ENCODE measurements at regions not wholly inside any gene's neighbourhood (a gene's known extent, or its start where the extent isn't known, plus 50 kb on each side); places are given as distances from the start of the nearest gene placed in this dataset.

DNA sequence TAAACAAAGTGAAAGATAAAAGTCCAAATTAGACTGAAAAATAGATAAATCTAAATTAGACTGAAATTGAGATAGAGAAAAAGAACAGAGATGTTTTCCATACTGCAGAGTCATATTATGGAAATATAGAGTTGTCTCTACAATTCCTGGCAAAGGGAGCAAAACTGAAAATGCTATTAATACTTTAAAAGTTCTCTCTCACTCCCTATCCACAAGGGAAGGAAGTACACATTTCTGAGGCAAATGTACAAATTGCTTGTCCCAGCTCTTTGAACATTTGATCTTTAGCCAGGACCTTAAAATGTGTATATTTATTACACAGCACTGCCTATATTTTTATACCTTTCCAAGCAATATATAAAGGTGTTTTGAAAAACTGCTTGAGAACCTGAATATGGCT lies 225.1 kb upstream of the SEMA6D start:
- no TSS peak for BruUV-seq (replicated peaks)
- Mint-ChIP-seq H3K4me3 (ENCODE audit: low read depth, unreplicated experiment) (no peak overlapping the region), H3K27ac (ENCODE audit: unreplicated experiment) (no peak overlapping the region)

DNA sequence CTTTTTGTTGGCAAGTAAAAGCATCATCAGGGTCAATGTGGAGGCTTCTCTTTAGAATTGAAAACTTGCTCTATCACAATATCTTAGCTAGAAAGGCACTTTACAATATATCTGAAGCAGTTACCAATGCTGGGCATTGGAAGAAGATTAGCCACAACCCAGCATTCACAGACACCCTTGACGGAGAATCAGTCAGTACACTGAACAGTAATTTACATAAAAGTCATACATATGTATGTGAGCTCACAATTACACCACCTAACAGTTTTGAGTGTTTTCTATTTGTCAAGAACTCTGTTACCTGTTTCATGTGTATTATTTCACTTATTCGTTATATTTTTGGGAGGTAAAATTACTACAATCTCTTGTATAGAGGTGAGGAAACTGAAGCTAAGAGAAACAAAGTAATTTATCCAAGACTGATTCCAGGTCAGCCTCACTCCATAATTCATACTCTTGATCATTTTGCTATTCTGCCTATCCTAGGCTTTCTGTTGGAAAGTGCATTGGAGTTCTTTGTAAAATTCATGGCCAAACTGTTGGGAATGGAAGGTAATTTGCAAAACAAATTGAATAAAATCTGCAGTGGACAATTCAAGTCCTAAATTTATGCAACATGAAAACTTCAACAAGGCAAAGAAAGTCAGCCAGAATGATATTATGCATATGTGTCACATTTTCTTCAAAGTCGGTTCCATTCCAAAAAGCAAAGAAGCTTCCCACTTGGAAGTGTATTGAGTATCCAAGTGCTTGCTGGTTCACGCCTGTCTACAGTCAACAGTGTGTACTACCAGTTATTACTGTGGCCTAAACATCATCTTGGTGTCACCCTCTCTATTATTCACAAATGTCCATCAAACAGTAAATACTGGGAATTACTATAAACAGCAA lies 223.7 kb upstream of the SEMA6D start:
- H3K9me3 Mint-ChIP-seq (ENCODE audit: low read depth, unreplicated experiment), result peaks cover 1% of the 10 kb centered on the region
- CTCF ChIA-PET, result no interaction called here

More for the DNA sequence above, 225.1 kb upstream of the SEMA6D start:
- no peaks in the 10 kb centered on the region for H3K36me3 Mint-ChIP-seq (ENCODE audit: insufficient read depth, unreplicated experiment)
- CTCF ChIA-PET, result no interaction called here
- intact Hi-C loops (cut with micrococcal nuclease; ENCODE audit: unreplicated experiment), result no loop called here
- H3K27me3 Mint-ChIP-seq (ENCODE audit: unreplicated experiment), result no peaks in the 10 kb centered on the region
- peaks cover 4% of the 10 kb centered on the region for H3K9me3 Mint-ChIP-seq (ENCODE audit: low read depth, unreplicated experiment)
- DNase-seq, result no peak
- no peaks in the 10 kb centered on the region for H3K4me1 Mint-ChIP-seq (ENCODE audit: low read depth, unreplicated experiment)
- TF ChIP-seq, protein P1, sequence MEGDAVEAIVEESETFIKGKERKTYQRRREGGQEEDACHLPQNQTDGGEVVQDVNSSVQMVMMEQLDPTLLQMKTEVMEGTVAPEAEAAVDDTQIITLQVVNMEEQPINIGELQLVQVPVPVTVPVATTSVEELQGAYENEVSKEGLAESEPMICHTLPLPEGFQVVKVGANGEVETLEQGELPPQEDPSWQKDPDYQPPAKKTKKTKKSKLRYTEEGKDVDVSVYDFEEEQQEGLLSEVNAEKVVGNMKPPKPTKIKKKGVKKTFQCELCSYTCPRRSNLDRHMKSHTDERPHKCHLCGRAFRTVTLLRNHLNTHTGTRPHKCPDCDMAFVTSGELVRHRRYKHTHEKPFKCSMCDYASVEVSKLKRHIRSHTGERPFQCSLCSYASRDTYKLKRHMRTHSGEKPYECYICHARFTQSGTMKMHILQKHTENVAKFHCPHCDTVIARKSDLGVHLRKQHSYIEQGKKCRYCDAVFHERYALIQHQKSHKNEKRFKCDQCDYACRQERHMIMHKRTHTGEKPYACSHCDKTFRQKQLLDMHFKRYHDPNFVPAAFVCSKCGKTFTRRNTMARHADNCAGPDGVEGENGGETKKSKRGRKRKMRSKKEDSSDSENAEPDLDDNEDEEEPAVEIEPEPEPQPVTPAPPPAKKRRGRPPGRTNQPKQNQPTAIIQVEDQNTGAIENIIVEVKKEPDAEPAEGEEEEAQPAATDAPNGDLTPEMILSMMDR (IDR thresholded peaks at IDR 0.05; ENCODE audit: unreplicated experiment), result no peak

DNA sequence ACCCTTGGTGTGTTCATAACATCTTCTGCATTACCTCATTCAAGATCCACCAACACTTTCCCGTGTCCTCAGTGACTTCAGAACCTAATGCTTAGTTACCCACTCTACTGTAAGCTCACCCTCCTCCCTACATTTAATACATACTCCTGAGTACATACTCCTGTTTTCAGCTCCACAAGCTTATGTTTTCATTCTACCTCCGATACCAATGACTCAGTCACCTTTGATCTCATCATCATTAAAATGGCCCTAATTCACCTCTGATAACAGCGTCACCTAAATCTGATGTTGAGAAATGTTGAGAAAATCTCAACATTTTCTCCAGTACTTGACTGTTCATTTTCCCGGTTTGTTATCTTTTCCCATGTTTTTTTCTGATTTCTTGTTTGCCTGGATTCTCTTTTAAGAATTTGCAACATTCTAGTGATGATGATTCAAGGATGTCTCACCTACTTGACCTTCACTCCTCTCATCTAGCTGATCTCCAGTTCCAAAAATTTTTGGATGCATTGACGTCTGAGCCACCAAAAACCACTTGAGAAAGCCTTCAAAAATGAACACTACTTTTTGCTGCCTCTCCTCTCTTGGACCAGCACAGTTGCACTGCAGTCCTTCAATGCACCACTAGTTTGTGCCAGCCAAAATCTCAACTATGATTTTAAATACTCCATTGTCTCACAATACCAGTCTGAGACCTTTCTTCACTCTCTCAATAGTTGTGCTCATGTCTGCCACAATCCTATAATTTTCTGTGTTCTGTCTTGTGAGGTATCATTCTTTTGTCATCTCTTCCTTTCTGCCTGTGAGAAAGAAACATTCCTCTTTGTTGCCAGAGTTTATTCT lies 220.7 kb upstream of the SEMA6D start:
- Mint-ChIP-seq H3K4me1 (ENCODE audit: low read depth, unreplicated experiment) (no peaks in the 10 kb centered on the region), H3K9me3 (ENCODE audit: low read depth, unreplicated experiment) (no peaks in the 10 kb centered on the region), H3K36me3 (ENCODE audit: insufficient read depth, unreplicated experiment) (no peaks in the 10 kb centered on the region), H3K4me3 (ENCODE audit: low read depth, unreplicated experiment) (no peak overlapping the region), H3K27ac (ENCODE audit: unreplicated experiment) (no peak overlapping the region), H3K27me3 (ENCODE audit: unreplicated experiment) (no peaks in the 10 kb centered on the region)
- TF ChIP-seq, protein P1 (IDR thresholded peaks at IDR 0.05; ENCODE audit: unreplicated experiment), result no peak
- no peak for DNase-seq
- intact Hi-C loops (cut with micrococcal nuclease; ENCODE audit: unreplicated experiment), result no loop called here
- CTCF ChIA-PET, result no interaction called here
- no TSS peak for BruUV-seq (replicated peaks)

More for the DNA sequence above, 223.7 kb upstream of the SEMA6D start:
- Mint-ChIP-seq H3K27me3 (ENCODE audit: unreplicated experiment) (no peaks in the 10 kb centered on the region), H3K36me3 (ENCODE audit: insufficient read depth, unreplicated experiment) (no peaks in the 10 kb centered on the region), H3K27ac (ENCODE audit: unreplicated experiment) (no peak overlapping the region), H3K4me1 (ENCODE audit: low read depth, unreplicated experiment) (no peaks in the 10 kb centered on the region), H3K4me3 (ENCODE audit: low read depth, unreplicated experiment) (no peak overlapping the region)
- intact Hi-C loops (cut with micrococcal nuclease; ENCODE audit: unreplicated experiment), result no loop called here
- TF ChIP-seq, protein P1 (IDR thresholded peaks at IDR 0.05; ENCODE audit: unreplicated experiment), result no peak
- BruUV-seq (replicated peaks), result no TSS peak
- DNase-seq, result no peak

DNA sequence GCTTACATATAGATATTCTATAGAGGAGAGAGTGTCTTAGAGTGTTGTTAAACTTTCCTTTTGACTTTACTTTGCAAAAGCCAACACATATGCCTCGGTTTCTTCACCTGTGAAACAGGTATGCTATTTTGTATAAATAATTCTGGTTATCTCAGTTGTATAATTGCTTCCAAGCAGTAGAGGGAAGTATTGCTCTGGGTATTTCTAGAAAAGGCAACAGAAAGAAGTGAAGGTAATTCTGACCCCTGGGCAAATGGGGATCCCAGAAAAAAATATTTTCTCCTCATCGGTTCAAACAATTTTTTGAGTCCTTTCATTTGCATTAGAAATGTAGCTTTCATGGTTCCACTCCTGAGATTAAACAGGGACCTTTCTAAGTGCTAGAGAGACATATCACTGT lies 216.5 kb upstream of the SEMA6D start:
- peaks cover 13% of the 10 kb centered on the region for H3K9me3 Mint-ChIP-seq (ENCODE audit: low read depth, unreplicated experiment)
- BruUV-seq (replicated peaks), result no TSS peak
- no peaks in the 10 kb centered on the region for H3K36me3 Mint-ChIP-seq (ENCODE audit: insufficient read depth, unreplicated experiment)
- CTCF ChIA-PET, result no interaction called here
- TF ChIP-seq, protein P1 (IDR thresholded peaks at IDR 0.05; ENCODE audit: unreplicated experiment), result no peak
- no peak overlapping the region for H3K4me3 Mint-ChIP-seq (ENCODE audit: low read depth, unreplicated experiment)
- no peak overlapping the region for H3K27ac Mint-ChIP-seq (ENCODE audit: unreplicated experiment)
- no peaks in the 10 kb centered on the region for H3K27me3 Mint-ChIP-seq (ENCODE audit: unreplicated experiment)
- no peaks in the 10 kb centered on the region for H3K4me1 Mint-ChIP-seq (ENCODE audit: low read depth, unreplicated experiment)
- no peak for DNase-seq
- intact Hi-C loops (cut with micrococcal nuclease; ENCODE audit: unreplicated experiment), result no loop called here
